Activated naive CD4-positive, alpha-beta T cell treated with anti-CD3 and anti-CD28 coated beads for 36 hours (primary cell): ENCODE measurements at regions not wholly inside any gene's neighbourhood (a gene's known extent, or its start where the extent isn't known, plus 50 kb on each side); places are given as distances from the start of the nearest gene placed in this dataset.

Source experiments
- CTCF ChIA-PET: fragments of 350-600 bp; sonication (Branson Sonifier 250); formaldehyde crosslinking; loops from one replicate; lab custom pipeline; 2021; ENCODE audit warnings: antibody characterized with exemption; lab: Charles Lee
- DNase-seq: peaks from one replicate; pipeline ENCODE4 v3.0.0-alpha.2; 2020
- H3K27ac Mint-ChIP-seq: one replicate; pipeline ENCODE4 v1.8.0; 2021; ENCODE audit warnings: mild to moderate bottlenecking, mixed read lengths
- H3K27me3 Mint-ChIP-seq: one replicate; pipeline ENCODE4 v1.8.0; 2021; ENCODE audit warnings: low read depth, mixed read lengths
- H3K36me3 Mint-ChIP-seq: one replicate; pipeline ENCODE4 v1.8.0; 2021; ENCODE audit warnings: low read depth, mixed read lengths
- H3K4me1 Mint-ChIP-seq: one replicate; pipeline ENCODE4 v1.8.0; 2021; ENCODE audit warnings: low read depth, mixed read lengths
- H3K4me3 Mint-ChIP-seq: one replicate; pipeline ENCODE4 v1.8.0; 2021; ENCODE audit warnings: mild to moderate bottlenecking, moderate library complexity, mixed read lengths
- H3K9me3 Mint-ChIP-seq: one replicate; pipeline ENCODE4 v1.8.0; 2021; ENCODE audit warnings: mixed read lengths
- intact Hi-C: fragments of 100-400 bp; cut with micrococcal nuclease; formaldehyde crosslinking; loops from one replicate; pipeline ENCODE4 v1.15.1; 2023

DNA sequence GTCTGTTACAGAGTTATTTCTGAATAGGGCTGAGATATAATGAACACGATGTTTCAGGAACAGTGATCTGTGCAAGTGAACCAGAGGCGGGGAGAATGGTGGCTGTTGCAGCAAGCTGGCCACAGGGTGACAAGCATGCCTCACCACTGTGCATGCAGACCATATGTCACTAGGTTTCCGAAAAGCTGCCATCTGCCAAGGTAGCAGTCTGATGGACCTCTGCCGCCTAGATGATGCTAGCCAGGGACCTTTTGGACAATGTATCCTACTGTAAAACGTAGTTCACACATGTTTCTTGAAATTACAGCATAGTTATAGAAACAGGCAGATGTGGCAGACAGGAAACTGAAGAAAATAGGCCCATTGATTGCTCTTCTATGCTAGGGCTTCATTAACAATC is 204.2 kb upstream of the RRP15 start:
- no peaks in the 10 kb centered on the region for H3K36me3 Mint-ChIP-seq
- H3K4me3 Mint-ChIP-seq = no peak overlapping the region
- no peak overlapping the region for H3K27ac Mint-ChIP-seq
- intact Hi-C loops = no loop called here
- H3K4me1 Mint-ChIP-seq = no peaks in the 10 kb centered on the region
- peaks cover 5% of the 10 kb centered on the region for H3K9me3 Mint-ChIP-seq
- no peaks in the 10 kb centered on the region for H3K27me3 Mint-ChIP-seq
- CTCF ChIA-PET = no interaction called here
- DNase-seq = no peak

DNA sequence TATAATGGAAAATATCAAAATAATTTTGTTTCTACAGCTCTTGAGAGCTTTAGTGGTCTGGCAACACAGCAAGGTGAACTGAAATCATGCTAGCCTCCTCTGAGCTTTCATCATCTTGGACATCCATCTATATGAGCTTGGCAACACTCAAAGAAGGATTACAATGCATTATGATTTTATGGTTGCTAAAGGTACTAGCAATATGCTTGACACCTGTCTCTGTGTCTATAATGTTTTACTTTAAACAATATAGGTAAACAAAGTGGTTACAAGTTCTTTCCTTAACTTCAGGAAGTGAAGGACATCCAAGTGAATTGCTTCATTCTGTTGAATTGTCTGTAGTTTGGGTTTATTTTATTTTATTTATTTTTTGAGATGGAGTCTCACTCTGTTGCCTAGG is 203.7 kb upstream of the RRP15 start:
- Mint-ChIP-seq H3K27ac (no peak overlapping the region), H3K27me3 (no peaks in the 10 kb centered on the region), H3K4me3 (no peak overlapping the region), H3K9me3 (peaks cover 4% of the 10 kb centered on the region), H3K36me3 (no peaks in the 10 kb centered on the region), H3K4me1 (no peaks in the 10 kb centered on the region)
- DNase-seq = no peak
- CTCF ChIA-PET = no interaction called here
- intact Hi-C loops = no loop called here

DNA sequence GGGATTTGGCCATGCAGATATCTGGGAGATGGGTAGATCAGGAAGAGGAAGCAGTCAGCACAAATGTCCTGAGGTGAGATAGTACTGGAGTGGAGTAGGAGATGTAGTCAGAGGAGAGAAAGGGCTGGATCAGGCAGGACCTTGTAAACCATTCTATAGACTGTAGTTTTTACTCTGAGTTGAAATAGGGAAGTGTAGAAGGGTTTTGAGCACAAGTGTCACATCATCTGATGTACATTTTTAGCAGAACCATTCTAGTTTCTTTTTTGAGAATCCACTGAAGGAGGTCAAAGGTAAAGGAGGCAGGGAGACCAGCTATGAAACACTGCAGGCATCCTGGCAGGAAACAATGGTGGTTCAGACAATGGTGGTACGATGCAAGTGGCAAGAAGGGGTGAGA is 194.6 kb upstream of the RRP15 start:
- DNase-seq = no peak
- CTCF ChIA-PET = no interaction called here

DNA sequence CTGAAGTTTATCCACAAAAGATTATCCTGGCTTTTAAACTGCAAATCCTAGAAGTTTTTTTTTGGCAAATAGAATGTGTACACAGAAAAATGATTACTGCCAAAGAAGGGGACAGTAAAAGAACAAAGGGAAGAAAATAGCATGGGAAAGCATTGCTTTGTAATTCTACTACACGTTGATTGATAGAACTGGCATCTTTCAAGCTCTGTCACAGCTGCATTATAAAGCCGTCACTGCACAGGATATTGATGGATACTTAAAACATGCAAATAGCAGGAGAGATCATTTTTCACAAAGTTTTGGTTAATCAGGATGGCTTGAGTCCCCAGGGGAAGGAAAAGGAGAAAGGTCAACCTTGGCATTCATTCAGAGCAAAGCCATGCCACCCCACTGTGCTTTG is 183.7 kb upstream of the RRP15 start:
- H3K27ac Mint-ChIP-seq = no peak overlapping the region
- no peak overlapping the region for H3K4me3 Mint-ChIP-seq
- no peaks in the 10 kb centered on the region for H3K4me1 Mint-ChIP-seq
- no peaks in the 10 kb centered on the region for H3K27me3 Mint-ChIP-seq
- CTCF ChIA-PET = no interaction called here
- no peaks in the 10 kb centered on the region for H3K36me3 Mint-ChIP-seq
- H3K9me3 Mint-ChIP-seq = peaks cover 7% of the 10 kb centered on the region
- intact Hi-C loops = no loop called here
- no peak for DNase-seq

More for the DNA sequence above, 194.6 kb upstream of the RRP15 start:
- Mint-ChIP-seq H3K27me3 (no peaks in the 10 kb centered on the region), H3K4me3 (no peak overlapping the region), H3K9me3 (no peaks in the 10 kb centered on the region), H3K27ac (no peak overlapping the region), H3K36me3 (no peaks in the 10 kb centered on the region), H3K4me1 (no peaks in the 10 kb centered on the region)
- intact Hi-C loops = no loop called here

DNA sequence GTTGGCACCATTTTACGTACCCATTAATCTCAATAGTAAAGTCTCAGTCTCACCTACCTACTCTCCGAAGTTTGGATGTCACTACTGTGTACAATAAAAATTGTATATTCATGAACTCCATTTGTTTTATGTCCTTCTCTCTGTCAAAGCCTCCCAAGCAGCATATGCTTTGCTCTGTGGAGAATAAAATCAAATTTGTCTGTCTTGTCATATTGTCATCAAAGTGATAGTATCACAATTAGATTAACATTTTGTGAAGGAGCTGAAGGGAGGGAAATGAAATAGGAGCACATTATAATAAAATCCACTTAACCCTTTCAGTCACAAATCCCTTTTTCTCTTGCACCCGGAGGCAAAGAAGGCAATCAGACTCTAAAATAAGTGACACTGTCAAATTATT is 177.1 kb upstream of the RRP15 start:
- Mint-ChIP-seq H3K27me3 (no peaks in the 10 kb centered on the region), H3K4me1 (no peaks in the 10 kb centered on the region), H3K4me3 (no peak overlapping the region), H3K9me3 (peaks cover 2% of the 10 kb centered on the region), H3K36me3 (no peaks in the 10 kb centered on the region), H3K27ac (no peak overlapping the region)
- intact Hi-C loops = no loop called here
- CTCF ChIA-PET = no interaction called here
- no peak for DNase-seq

DNA sequence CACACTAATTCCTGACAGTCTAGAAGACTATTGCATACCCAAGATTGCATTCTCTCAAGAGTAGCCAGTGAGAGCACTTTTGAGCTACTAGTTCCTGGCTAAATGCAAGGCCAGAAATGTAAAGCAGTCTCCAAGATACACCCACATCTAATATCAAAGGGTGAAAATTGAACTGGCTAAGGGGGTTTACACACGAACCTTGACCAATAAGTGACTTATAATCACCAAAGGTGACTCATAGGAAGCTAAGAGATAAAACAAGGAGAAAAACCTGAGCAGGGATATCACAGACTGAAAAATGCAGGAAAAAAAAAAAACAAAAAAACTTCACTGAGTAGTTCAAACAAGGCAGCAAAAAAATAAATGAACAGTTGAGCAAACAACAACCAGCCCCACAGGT is 172.2 kb upstream of the RRP15 start:
- intact Hi-C loops = no loop called here
- Mint-ChIP-seq H3K9me3 (peaks cover 5% of the 10 kb centered on the region), H3K27me3 (no peaks in the 10 kb centered on the region), H3K4me3 (no peak overlapping the region), H3K27ac (no peak overlapping the region), H3K36me3 (no peaks in the 10 kb centered on the region), H3K4me1 (no peaks in the 10 kb centered on the region)
- CTCF ChIA-PET = no interaction called here
- no peak for DNase-seq

DNA sequence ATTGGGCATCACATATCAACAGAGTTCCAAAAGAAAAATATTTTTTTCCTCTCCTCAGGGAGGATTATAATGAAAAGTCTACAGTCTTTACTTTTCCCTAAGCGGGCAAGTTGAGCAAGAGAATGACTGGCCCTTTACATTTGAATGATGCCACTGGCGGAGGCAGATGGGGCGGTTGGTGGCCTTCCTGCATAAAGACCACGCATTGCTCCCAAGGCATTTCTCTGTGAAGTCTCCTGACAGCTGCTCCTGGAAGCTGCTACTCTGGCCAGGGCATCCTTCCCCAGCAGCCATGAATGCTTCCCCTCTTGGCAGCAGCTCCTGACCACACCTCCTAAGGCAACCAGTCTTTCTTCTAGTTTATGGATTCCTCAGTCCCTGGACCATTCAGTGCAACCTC is 161.1 kb upstream of the RRP15 start:
- no peak for DNase-seq
- Mint-ChIP-seq H3K36me3 (no peaks in the 10 kb centered on the region), H3K27me3 (no peaks in the 10 kb centered on the region), H3K27ac (no peak overlapping the region), H3K9me3 (no peaks in the 10 kb centered on the region), H3K4me3 (no peak overlapping the region), H3K4me1 (no peaks in the 10 kb centered on the region)
- CTCF ChIA-PET = no interaction called here
- intact Hi-C loops = no loop called here

DNA sequence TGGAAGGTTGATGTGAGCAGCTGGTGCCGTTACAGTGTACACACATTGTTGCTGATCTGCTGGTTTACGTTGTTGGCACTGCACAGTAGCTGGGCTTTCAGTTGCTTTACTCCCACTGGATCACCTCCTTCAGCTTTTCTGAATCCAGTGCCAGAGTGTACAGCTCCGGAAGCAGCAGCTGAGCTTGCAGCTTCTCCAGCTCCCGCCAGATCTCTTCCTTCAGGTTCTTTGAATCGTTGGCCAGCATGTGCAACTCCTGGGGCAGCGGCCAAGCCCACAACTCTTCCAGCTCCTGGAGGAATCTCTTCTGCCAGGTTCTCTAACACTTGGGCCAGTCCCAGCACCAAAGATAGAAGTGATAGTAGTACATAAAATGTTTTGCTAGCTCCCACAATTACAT is 149.7 kb upstream of the RRP15 start:
- DNase-seq = no peak
- intact Hi-C loops = no loop called here
- Mint-ChIP-seq H3K27ac (no peak overlapping the region), H3K36me3 (no peaks in the 10 kb centered on the region), H3K9me3 (peaks cover 9% of the 10 kb centered on the region), H3K4me3 (no peak overlapping the region), H3K27me3 (no peaks in the 10 kb centered on the region), H3K4me1 (no peaks in the 10 kb centered on the region)
- CTCF ChIA-PET = interaction anchor here (0.9 kb wide), 1 partner anchor 8 kb away, joined by 3 read pairs; no protein-coding TSS in a partner anchor

DNA sequence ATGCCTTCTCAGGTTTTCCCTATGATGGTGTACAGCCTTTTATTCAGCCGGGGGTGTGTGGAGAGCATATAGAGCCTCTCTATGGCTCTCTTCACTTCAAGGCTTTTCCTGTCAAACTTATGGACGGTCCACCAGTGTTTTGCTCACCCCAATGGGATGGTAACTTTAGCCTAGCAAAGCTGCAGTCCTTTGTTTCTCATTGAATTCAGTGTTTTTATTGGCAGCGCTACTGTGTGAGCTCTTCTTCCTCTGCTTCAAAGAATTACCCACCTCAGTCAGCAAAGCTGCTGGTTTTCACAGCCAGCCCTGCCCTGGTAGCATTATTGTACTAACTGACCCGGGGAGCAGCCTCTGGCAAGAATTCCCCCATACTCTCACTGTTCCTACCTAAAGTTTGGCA is 145.3 kb upstream of the RRP15 start:
- H3K27ac Mint-ChIP-seq = no peak overlapping the region
- CTCF ChIA-PET = no interaction called here
- intact Hi-C loops = no loop called here

DNA sequence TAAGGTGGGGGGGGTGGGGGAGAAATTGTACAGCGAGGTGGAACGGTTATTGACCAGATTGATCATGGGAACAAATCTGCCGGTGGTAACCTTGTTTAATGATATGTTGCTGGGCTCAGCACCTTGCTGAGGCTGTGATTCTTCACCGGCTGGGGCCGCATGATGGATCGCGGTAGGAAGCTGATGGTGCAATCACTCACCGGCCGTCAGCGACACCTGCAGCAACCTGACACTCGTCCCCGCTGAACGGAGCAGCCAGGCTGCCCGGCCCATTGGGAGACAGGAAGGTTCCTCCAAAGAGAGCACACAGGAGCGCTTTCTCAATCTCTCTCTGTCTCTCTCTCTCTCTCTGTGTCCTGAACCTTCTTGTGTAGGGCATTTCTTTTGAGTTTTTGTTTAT is 128.5 kb upstream of the RRP15 start:
- no peaks in the 10 kb centered on the region for H3K9me3 Mint-ChIP-seq
- intact Hi-C loops = no loop called here
- H3K4me1 Mint-ChIP-seq = no peaks in the 10 kb centered on the region
- no peak overlapping the region for H3K4me3 Mint-ChIP-seq
- DNase-seq = no peak
- peaks cover 28% of the 10 kb centered on the region for H3K27me3 Mint-ChIP-seq
- no peak overlapping the region for H3K27ac Mint-ChIP-seq
- H3K36me3 Mint-ChIP-seq = no peaks in the 10 kb centered on the region
- CTCF ChIA-PET = interaction anchor here (0.6 kb wide), 1 partner anchor 922 kb away, joined by 3 read pairs; no protein-coding TSS in a partner anchor

More for the DNA sequence above, 145.3 kb upstream of the RRP15 start:
- H3K27me3 Mint-ChIP-seq = no peaks in the 10 kb centered on the region
- no peaks in the 10 kb centered on the region for H3K4me1 Mint-ChIP-seq
- no peak overlapping the region for H3K4me3 Mint-ChIP-seq
- no peak for DNase-seq
- no peaks in the 10 kb centered on the region for H3K36me3 Mint-ChIP-seq
- H3K9me3 Mint-ChIP-seq = peaks cover 1% of the 10 kb centered on the region

DNA sequence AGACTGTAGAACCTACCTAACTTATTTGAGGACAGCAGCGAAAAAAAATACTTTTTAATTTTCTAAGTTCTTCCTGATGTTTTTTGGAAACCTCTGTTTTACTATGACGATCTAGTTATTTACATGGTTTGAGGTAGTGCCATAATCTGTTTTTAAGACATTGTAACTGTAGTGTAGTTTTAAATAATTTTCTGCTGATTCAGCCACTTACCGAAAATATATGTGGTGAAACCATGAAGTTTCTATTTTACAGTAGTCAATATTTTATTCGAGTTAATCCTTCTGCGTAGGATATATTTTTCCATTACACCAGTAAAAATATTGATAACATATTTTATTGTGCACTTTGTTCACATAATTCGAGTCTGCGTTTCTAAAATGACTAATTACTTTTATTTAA is 121.7 kb upstream of the RRP15 start:
- H3K4me3 Mint-ChIP-seq = no peak overlapping the region
- peaks cover 15% of the 10 kb centered on the region for H3K4me1 Mint-ChIP-seq
- H3K36me3 Mint-ChIP-seq = no peaks in the 10 kb centered on the region
- peaks cover 61% of the 10 kb centered on the region for H3K27me3 Mint-ChIP-seq
- no peak for DNase-seq
- intact Hi-C loops = loop anchor here (10.0 kb wide), 1 partner anchor 409 kb away; no protein-coding TSS in a partner anchor
- CTCF ChIA-PET = no interaction called here
- no peaks in the 10 kb centered on the region for H3K9me3 Mint-ChIP-seq
- H3K27ac Mint-ChIP-seq = no peak overlapping the region

DNA sequence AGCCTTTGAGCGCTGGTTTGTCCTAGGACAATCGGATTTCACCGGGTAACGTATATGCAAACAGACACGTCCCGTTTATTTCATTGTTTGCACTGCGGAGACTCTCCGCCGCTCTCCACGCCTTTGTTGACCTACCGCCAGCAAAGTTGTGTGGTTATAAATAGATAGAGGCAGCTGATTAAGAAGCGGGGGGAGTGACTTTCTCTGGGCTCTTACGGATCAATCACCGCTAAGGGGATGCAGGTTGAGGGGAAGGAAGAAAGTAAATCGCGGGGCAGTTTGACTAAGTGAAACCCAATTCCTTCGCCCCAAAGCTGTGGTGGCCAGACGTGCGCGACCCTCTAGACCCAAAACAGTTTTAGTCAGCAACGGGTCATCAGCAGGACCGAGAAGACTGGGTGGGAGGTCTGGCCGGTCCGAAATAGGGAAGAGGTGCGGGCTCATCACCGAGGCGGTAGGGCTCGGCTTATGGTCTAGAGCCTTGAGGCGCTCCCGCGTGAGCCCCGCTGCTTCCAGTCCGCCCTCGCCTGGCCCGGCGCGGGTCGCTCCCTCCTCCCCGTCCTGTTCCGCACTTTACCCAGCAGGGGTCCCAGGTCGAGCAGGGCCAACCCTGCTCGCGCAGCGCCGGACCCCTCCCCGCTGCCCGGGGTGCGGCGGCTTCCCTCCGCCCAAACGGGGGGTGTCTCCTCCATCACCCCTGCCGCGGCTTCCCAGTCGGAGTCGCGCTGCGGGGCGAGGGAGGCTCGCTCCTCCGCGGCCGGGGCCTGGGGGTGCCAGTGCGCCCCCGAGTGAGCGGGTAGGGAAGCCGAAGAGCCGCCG is 120.8 kb upstream of the RRP15 start:
- H3K36me3 Mint-ChIP-seq = no peaks in the 10 kb centered on the region
- peak overlapping the region; percentile 53 for H3K4me3 Mint-ChIP-seq
- intact Hi-C loops = loop anchor here (10.0 kb wide), 1 partner anchor 410 kb away; no protein-coding TSS in a partner anchor
- no peaks in the 10 kb centered on the region for H3K9me3 Mint-ChIP-seq
- peaks cover 15% of the 10 kb centered on the region for H3K4me1 Mint-ChIP-seq
- H3K27ac Mint-ChIP-seq = no peak overlapping the region
- CTCF ChIA-PET = no interaction called here
- peak; percentile 5 for DNase-seq
- H3K27me3 Mint-ChIP-seq = peaks cover 58% of the 10 kb centered on the region
